Esophagus squamous epithelium (tissue), 4 donors: ENCODE measurements at regions not wholly inside any gene's neighbourhood (a gene's known extent, or its start where the extent isn't known, plus 50 kb on each side); places are given as distances from the start of the nearest gene placed in this dataset.

Experiments
- CTCF ChIP-seq, 6 experiments: fragments of 450-650 bp in 4 of 6; fragments of 200-600 bp in 2 of 6; sonication (generic) in 2 of 6; IDR thresholded peaks; one replicate each; pipeline ENCODE4 v1.5.1; 2016 to 2019; ENCODE audit warnings: antibody characterized with exemption in 6 of 6, mild to moderate bottlenecking in 4 of 6, moderate library complexity in 4 of 6
- POLR2A ChIP-seq, 4 donors: fragments of 450-650 bp; IDR thresholded peaks; one replicate each; pipeline ENCODE4 v1.6.1; 2017; ENCODE audit warnings: antibody characterized with exemption in 4 of 4, mild to moderate bottlenecking in 4 of 4, moderate library complexity in 3 of 4

GRCh38 chr13:112128331-112128610 lies 61.3 kb downstream of the SOX1 start:
- TF ChIP-seq POLR2A (IDR thresholded peaks at IDR 0.05) (no peak), CTCF (IDR thresholded peaks at IDR 0.05) (no peak)
